GM12872 (cell line): ENCODE measurements at regions not wholly inside any gene's neighbourhood (a gene's known extent, or its start where the extent isn't known, plus 50 kb on each side); places are given as distances from the start of the nearest gene placed in this dataset.

Experiments used
- TF ChIP-seq, protein P1 (sequence below): IDR thresholded peaks from 3 replicates; pipeline ENCODE4 v1.5.1; 2011; ENCODE audit warnings: low read depth, mild to moderate bottlenecking, low read length, moderate library complexity; ENCODE audit not compliant: insufficient read depth

GRCh38 chr4:10746371-10747171 is 62.0 kb upstream of the CLNK start:
- TF ChIP-seq, protein P1, sequence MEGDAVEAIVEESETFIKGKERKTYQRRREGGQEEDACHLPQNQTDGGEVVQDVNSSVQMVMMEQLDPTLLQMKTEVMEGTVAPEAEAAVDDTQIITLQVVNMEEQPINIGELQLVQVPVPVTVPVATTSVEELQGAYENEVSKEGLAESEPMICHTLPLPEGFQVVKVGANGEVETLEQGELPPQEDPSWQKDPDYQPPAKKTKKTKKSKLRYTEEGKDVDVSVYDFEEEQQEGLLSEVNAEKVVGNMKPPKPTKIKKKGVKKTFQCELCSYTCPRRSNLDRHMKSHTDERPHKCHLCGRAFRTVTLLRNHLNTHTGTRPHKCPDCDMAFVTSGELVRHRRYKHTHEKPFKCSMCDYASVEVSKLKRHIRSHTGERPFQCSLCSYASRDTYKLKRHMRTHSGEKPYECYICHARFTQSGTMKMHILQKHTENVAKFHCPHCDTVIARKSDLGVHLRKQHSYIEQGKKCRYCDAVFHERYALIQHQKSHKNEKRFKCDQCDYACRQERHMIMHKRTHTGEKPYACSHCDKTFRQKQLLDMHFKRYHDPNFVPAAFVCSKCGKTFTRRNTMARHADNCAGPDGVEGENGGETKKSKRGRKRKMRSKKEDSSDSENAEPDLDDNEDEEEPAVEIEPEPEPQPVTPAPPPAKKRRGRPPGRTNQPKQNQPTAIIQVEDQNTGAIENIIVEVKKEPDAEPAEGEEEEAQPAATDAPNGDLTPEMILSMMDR = no peak

GRCh38 chr4:10743357-10743756 is 58.8 kb upstream of the CLNK start:
- TF ChIP-seq, protein P1 = no peak

- TF ChIP-seq, protein P1 = no peak
These were observed 57.6 kb upstream of the CLNK start for GRCh38 chr4:10741961-10742699.

GRCh38 chr4:10740891-10741620 is 56.5 kb upstream of the CLNK start:
- TF ChIP-seq, protein P1 = no peak

GRCh38 chr4:10740251-10740650 is 55.7 kb upstream of the CLNK start:
- TF ChIP-seq, protein P1 = no peak

- TF ChIP-seq, protein P1 = no peak
These were observed 54.4 kb upstream of the CLNK start for GRCh38 chr4:10738826-10739489.
